GM12892 (cell line): ENCODE measurements at regions not wholly inside any gene's neighbourhood (a gene's known extent, or its start where the extent isn't known, plus 50 kb on each side); places are given as distances from the start of the nearest gene placed in this dataset.

Experiments used
- POLR2A ChIP-seq: IDR thresholded peaks from 2 replicates; pipeline ENCODE4 v1.6.1; 2011; ENCODE audit warnings: low read depth, low read length, control low read depth
- TAF1 ChIP-seq: IDR thresholded peaks from 2 replicates; pipeline ENCODE4 v1.6.1; 2011; ENCODE audit warnings: low read depth, mild to moderate bottlenecking, control low read depth, low read length, borderline replicate concordance

GRCh38 chr18:38033282-38033681, 467.7 kb upstream of the CELF4 start:
- TF ChIP-seq POLR2A (no peak), TAF1 (no peak)
